HG03280 (cell line): ENCODE measurements at regions not wholly inside any gene's neighbourhood (a gene's known extent, or its start where the extent isn't known, plus 50 kb on each side); places are given as distances from the start of the nearest gene placed in this dataset.

ENCODE experiments used
- ATAC-seq: cut with Tn5 transposase; IDR thresholded peaks from one replicate; pipeline ENCODE4 v1.9.1; 2021; ENCODE audit warnings: mild to moderate bottlenecking, moderate library complexity; ENCODE audit not compliant: unreplicated experiment

GRCh38 chr6:104579310-104579863, 280.3 kb downstream of the HACE1 start:
- no peak for ATAC-seq

- ATAC-seq, result no peak
Measured at GRCh38 chr6:104575536-104575935, 284.2 kb downstream of the HACE1 start.

GRCh38 chr6:104574135-104574750, 285.5 kb downstream of the HACE1 start:
- ATAC-seq, result no peak

GRCh38 chr6:104573350-104573749, 286.4 kb downstream of the HACE1 start:
- no peak for ATAC-seq

GRCh38 chr6:104572901-104573300, 286.8 kb downstream of the HACE1 start:
- no peak for ATAC-seq

GRCh38 chr6:104566411-104566810, 293.3 kb downstream of the HACE1 start:
- ATAC-seq, result no peak

- no peak for ATAC-seq
Measured at GRCh38 chr6:104563306-104563705, 296.4 kb downstream of the HACE1 start.

GRCh38 chr6:104559435-104560202, 300.1 kb downstream of the HACE1 start:
- ATAC-seq, result no peak

- no peak for ATAC-seq
Measured at GRCh38 chr6:104558746-104559145, 301.0 kb downstream of the HACE1 start.

GRCh38 chr6:104548297-104548696, 311.4 kb downstream of the HACE1 start:
- ATAC-seq, result no peak

- no peak for ATAC-seq
Measured at GRCh38 chr6:104541411-104541810, 318.3 kb downstream of the HACE1 start.

- ATAC-seq, result no peak
Measured at GRCh38 chr6:104540743-104541142, 319.0 kb downstream of the HACE1 start.

- no peak for ATAC-seq
Measured at GRCh38 chr6:104539173-104539572, 320.5 kb downstream of the HACE1 start.

- ATAC-seq, result no peak
Measured at GRCh38 chr6:104537872-104538271, 321.8 kb downstream of the HACE1 start.

- ATAC-seq, result no peak
Measured at GRCh38 chr6:104537180-104537579, 322.5 kb downstream of the HACE1 start.

- ATAC-seq, result no peak
Measured at GRCh38 chr6:104532462-104532861, 327.3 kb downstream of the HACE1 start.

- ATAC-seq, result no peak
Measured at GRCh38 chr6:104531646-104532045, 328.1 kb downstream of the HACE1 start.

- ATAC-seq, result no peak
Measured at GRCh38 chr6:104527761-104528415, 331.8 kb downstream of the HACE1 start.

- ATAC-seq, result no peak
Measured at GRCh38 chr6:104527311-104527710, 332.4 kb downstream of the HACE1 start.

- no peak for ATAC-seq
Measured at GRCh38 chr6:104526376-104526775, 333.3 kb downstream of the HACE1 start.

- ATAC-seq, result peak; percentile 99
Measured at GRCh38 chr6:104525677-104526322, 333.9 kb downstream of the HACE1 start.
